ENCODE measurements at regions not wholly inside any gene's neighbourhood (a gene's known extent, or its start where the extent isn't known, plus 50 kb on each side); places are given as distances from the start of the nearest gene placed in this dataset.

DNA sequence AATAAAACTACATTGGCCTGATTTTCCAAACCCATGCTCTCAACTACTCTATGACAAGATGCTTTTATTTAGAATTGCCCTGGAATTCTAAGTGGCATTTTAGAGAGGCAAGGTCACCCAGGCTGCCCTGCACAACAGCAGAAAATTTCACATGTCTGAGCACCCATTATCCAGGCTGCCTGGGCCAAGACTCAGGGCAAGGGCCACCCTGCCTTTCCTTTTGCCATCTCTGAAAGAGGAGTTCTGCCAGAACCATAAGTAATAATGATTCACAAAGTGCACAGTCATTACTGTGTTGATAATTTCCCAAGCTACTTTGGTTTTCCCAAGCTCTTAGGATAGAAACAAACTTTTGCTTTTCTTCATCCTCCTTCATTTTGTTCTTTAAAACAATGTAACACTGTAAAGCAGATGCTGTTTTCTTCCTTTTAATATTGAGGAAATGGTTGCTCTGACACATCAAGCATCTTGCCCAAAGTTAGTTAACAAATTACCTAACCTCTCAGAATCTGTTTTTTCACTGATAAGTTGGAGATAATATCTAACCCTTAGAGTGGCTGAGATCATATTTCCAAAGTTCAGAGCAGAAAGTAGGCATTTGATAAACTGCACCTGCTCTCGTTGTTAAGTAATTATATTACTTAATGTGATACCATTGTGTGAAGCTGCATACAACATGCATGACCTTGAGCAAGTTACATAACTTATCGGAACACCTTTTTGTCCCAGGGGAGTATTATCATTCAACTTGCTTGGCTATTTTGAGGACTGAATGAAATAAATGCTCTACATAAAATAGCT is 325.6 kb downstream of the PRELID2 start:
- no peaks in the 10 kb centered on the region for H3K27me3 ChIP-seq (ENCODE audit: control insufficient read depth, insufficient read depth, low read length)
- H3K27ac ChIP-seq (ENCODE audit: low read depth, low read length) = no peak overlapping the region
- no peak overlapping the region for H3K9ac ChIP-seq (ENCODE audit: low read depth, low read length)
- no peaks in the 10 kb centered on the region for H3K4me1 ChIP-seq (ENCODE audit: control insufficient read depth, insufficient read depth, low read length)
- no peak overlapping the region for H3K4me3 ChIP-seq (ENCODE audit: low read depth, low read length)
- no peaks in the 10 kb centered on the region for H3K9me3 ChIP-seq (ENCODE audit: control insufficient read depth, insufficient read depth, low read length)
- H3K36me3 ChIP-seq (ENCODE audit: control insufficient read depth, insufficient read depth, low read length) = no peaks in the 10 kb centered on the region

DNA sequence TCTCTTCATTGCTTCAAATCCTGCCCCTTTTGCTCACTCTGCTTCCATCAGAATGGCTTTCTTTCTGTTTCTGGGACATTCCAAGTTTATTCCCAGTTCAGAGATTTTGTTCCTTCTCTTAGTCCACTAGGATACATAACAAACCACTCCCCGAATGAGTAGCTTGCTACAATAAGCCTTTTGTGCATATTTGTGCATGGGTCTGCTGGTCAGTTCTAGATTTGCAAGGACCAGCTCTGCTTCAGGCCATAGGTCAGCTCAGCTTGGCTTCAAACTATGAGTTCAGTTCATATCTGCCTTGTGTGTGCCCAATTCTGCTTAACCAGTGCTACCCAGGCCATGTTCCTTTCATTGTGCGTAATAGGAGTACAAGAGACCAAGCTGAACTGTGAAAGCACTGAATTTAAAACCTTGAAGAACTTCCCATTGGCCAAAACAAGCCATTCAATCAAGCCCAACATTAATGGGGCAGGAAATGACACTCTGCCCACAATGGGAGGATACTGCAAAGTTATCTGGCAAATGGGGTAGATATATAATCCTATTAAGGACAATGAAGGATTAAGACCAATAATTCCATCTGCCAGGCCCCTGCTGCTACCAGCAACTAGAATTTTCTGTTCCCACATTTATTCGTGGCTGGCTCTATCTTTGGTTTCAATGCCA is 328.8 kb downstream of the PRELID2 start:
- Histone ChIP-seq H3K27ac (ENCODE audit: low read depth, low read length) (no peak overlapping the region), H3K9ac (ENCODE audit: low read depth, low read length) (no peak overlapping the region), H3K4me3 (ENCODE audit: low read depth, low read length) (no peak overlapping the region), H3K36me3 (ENCODE audit: control insufficient read depth, insufficient read depth, low read length) (no peaks in the 10 kb centered on the region), H3K27me3 (ENCODE audit: control insufficient read depth, insufficient read depth, low read length) (no peaks in the 10 kb centered on the region), H3K4me1 (ENCODE audit: control insufficient read depth, insufficient read depth, low read length) (no peaks in the 10 kb centered on the region), H3K9me3 (ENCODE audit: control insufficient read depth, insufficient read depth, low read length) (no peaks in the 10 kb centered on the region)

DNA sequence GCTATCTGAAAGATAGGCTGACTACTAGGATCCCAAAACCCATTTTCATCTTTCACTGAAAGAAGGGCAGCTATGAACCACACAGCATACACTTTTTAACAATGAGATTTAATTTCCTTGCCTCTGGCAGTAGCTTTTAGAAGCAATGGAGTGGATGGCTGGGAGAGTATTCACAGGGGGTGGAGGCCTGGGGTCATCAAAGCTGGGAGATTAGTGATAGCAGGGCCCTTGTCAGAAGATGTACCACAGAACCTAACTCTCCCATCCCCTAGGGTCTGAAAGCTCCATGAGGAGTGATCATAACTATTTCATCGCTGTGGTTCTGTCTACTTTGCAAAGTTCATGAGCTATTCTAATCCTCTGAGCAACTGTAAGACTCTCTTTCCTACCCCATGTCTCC is 332.2 kb downstream of the PRELID2 start:
- H3K4me1 ChIP-seq (ENCODE audit: control insufficient read depth, insufficient read depth, low read length) = 0 out of 2 replicates have a peak, but pooled peaks cover 4% of the 10 kb centered on the region
- H3K27ac ChIP-seq (ENCODE audit: low read depth, low read length) = no peak overlapping the region

DNA sequence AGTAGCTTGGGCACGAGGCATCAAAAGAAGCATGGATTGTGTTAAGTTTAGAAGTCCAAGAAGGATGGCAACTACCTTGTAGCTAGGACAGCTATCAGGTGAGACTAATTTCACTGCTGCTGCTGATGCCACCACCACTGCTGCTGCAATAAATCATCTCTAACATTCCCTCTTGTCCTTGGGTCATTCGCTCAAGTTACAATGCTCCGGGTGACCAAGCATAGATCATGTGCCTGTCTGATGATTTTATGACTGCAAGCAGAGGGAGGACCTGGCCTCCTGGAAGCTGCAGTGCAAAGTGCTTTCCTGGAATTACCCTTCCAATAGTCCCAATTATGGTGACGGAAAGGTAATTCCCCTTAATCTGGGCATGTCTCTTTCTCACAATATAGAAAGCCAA is 334.4 kb downstream of the PRELID2 start:
- Histone ChIP-seq H3K4me3 (ENCODE audit: low read depth, low read length) (no peak overlapping the region), H3K9ac (ENCODE audit: low read depth, low read length) (no peak overlapping the region), H3K36me3 (ENCODE audit: control insufficient read depth, insufficient read depth, low read length) (no peaks in the 10 kb centered on the region), H3K27ac (ENCODE audit: low read depth, low read length) (no peak overlapping the region), H3K27me3 (ENCODE audit: control insufficient read depth, insufficient read depth, low read length) (no peaks in the 10 kb centered on the region), H3K9me3 (ENCODE audit: control insufficient read depth, insufficient read depth, low read length) (no peaks in the 10 kb centered on the region), H3K4me1 (ENCODE audit: control insufficient read depth, insufficient read depth, low read length) (0 out of 2 replicates have a peak, but pooled peaks cover 4% of the 10 kb centered on the region)

More for the DNA sequence above, 332.2 kb downstream of the PRELID2 start:
- Histone ChIP-seq H3K9ac (ENCODE audit: low read depth, low read length) (no peak overlapping the region), H3K9me3 (ENCODE audit: control insufficient read depth, insufficient read depth, low read length) (no peaks in the 10 kb centered on the region), H3K27me3 (ENCODE audit: control insufficient read depth, insufficient read depth, low read length) (no peaks in the 10 kb centered on the region), H3K36me3 (ENCODE audit: control insufficient read depth, insufficient read depth, low read length) (no peaks in the 10 kb centered on the region), H3K4me3 (ENCODE audit: low read depth, low read length) (no peak overlapping the region)

DNA sequence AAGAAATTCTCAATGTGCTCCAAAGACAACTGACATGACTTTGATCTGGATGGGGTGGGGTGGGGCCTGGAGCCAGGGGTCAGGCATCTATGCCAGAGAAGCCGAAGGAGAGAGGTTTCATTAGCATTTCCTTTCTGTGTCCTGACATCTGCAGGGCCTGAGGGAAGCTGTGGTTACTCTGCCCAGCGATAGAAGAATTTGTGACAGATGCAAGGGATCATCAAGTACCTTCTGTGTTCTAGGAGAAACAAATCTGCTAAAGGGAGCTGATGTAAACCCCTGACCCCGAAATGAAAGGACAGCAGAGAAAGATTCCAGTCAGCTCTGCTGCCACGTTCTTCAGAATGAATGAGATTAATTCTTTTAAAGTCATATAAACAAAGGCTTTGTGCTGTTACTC is 335.7 kb downstream of the PRELID2 start:
- H3K4me1 ChIP-seq (ENCODE audit: control insufficient read depth, insufficient read depth, low read length) = 0 out of 2 replicates have a peak, but pooled peaks cover 4% of the 10 kb centered on the region
- H3K9me3 ChIP-seq (ENCODE audit: control insufficient read depth, insufficient read depth, low read length) = no peaks in the 10 kb centered on the region
- no peak overlapping the region for H3K27ac ChIP-seq (ENCODE audit: low read depth, low read length)
- no peaks in the 10 kb centered on the region for H3K27me3 ChIP-seq (ENCODE audit: control insufficient read depth, insufficient read depth, low read length)
- no peaks in the 10 kb centered on the region for H3K36me3 ChIP-seq (ENCODE audit: control insufficient read depth, insufficient read depth, low read length)
- H3K9ac ChIP-seq (ENCODE audit: low read depth, low read length) = no peak overlapping the region
- H3K4me3 ChIP-seq (ENCODE audit: low read depth, low read length) = no peak overlapping the region

DNA sequence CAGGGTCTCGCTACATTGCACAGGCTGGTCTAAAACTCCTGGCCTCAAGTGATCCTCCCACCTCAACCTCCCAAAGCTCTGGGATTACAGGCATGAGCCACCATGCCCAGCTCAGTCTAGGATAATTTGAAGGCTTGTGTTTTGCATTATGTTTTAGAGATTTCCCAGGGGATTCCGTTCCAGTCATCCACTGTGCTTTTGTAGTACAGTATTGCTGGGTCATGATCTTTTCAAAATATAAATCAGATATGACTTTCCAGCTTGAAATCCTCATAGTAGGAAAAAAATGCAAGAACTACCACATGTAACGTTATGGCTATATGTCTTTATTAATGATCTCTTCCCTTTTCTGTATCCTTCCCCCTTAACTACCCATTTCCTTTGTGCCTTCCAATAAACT is 338.1 kb downstream of the PRELID2 start:
- Histone ChIP-seq H3K9ac (ENCODE audit: low read depth, low read length) (no peak overlapping the region), H3K36me3 (ENCODE audit: control insufficient read depth, insufficient read depth, low read length) (no peaks in the 10 kb centered on the region), H3K4me1 (ENCODE audit: control insufficient read depth, insufficient read depth, low read length) (0 out of 2 replicates have a peak, but pooled peaks cover 4% of the 10 kb centered on the region), H3K27me3 (ENCODE audit: control insufficient read depth, insufficient read depth, low read length) (no peaks in the 10 kb centered on the region), H3K9me3 (ENCODE audit: control insufficient read depth, insufficient read depth, low read length) (no peaks in the 10 kb centered on the region), H3K27ac (ENCODE audit: low read depth, low read length) (no peak overlapping the region), H3K4me3 (ENCODE audit: low read depth, low read length) (no peak overlapping the region)

DNA sequence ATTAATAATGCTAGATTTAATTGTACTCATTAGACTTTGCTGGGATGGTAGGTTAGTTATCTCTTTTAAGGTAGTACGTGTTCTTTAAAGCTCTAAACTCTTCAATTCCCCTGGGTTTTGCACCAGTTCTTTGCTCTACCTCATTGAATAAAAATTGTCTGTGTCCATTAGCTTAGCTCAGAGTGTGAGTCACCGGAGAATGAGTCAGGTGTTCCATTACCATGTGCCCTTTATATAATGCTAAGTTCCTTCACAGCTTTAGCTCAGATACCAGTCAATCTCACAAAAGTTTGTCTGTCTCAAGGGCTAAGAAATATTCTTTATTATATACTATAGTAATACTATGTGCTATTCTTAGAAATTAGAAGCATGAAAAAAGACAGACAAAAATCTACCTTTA is 339.4 kb downstream of the PRELID2 start:
- Histone ChIP-seq H3K4me3 (ENCODE audit: low read depth, low read length) (no peak overlapping the region), H3K9me3 (ENCODE audit: control insufficient read depth, insufficient read depth, low read length) (no peaks in the 10 kb centered on the region), H3K27ac (ENCODE audit: low read depth, low read length) (no peak overlapping the region), H3K36me3 (ENCODE audit: control insufficient read depth, insufficient read depth, low read length) (no peaks in the 10 kb centered on the region), H3K27me3 (ENCODE audit: control insufficient read depth, insufficient read depth, low read length) (no peaks in the 10 kb centered on the region), H3K9ac (ENCODE audit: low read depth, low read length) (no peak overlapping the region), H3K4me1 (ENCODE audit: control insufficient read depth, insufficient read depth, low read length) (0 out of 2 replicates have a peak, but pooled peaks cover 4% of the 10 kb centered on the region)

DNA sequence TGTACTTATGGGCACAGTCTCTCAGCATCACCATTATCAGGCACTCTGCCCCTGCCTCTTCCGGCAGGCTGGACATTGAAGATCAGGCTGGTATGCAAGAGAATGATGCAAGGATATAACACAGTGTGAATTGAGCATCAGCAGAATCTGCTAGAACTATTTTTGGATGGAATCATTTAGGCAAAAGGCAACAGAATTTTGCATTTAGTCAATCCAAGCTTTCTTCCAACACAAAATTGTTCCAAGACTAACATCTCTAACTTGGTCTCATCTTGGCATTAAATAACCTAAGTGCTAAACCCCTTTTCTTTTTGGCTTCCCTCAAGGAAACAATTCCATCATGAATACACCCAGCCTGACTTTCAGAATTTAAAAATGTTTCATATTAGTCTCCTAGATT is 339.9 kb downstream of the PRELID2 start:
- Histone ChIP-seq H3K36me3 (ENCODE audit: control insufficient read depth, insufficient read depth, low read length) (no peaks in the 10 kb centered on the region), H3K9me3 (ENCODE audit: control insufficient read depth, insufficient read depth, low read length) (no peaks in the 10 kb centered on the region), H3K4me3 (ENCODE audit: low read depth, low read length) (no peak overlapping the region), H3K4me1 (ENCODE audit: control insufficient read depth, insufficient read depth, low read length) (0 out of 2 replicates have a peak, but pooled peaks cover 4% of the 10 kb centered on the region), H3K27ac (ENCODE audit: low read depth, low read length) (no peak overlapping the region), H3K27me3 (ENCODE audit: control insufficient read depth, insufficient read depth, low read length) (no peaks in the 10 kb centered on the region), H3K9ac (ENCODE audit: low read depth, low read length) (no peak overlapping the region)

DNA sequence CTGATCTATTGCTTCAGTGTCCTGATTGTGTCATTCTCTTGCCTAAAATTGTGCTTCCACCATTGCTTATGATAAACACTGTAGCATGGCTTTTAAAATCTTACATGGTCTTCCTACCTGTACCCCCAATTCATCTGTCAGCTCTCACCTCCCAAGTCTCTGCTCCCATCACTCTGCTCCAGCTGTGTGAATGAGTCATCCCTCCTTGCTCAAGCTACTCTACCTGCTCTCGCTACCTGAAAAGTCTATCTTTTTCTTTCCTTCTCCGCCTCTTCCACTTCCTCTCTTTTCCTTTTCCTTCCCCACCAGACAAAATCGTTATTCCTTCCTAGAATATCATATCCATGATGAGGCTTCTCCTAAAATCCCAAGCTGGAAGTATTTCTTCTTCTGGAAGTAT is 341.7 kb downstream of the PRELID2 start:
- H3K9me3 ChIP-seq (ENCODE audit: control insufficient read depth, insufficient read depth, low read length) = no peaks in the 10 kb centered on the region
- H3K27ac ChIP-seq (ENCODE audit: low read depth, low read length) = no peak overlapping the region
- no peaks in the 10 kb centered on the region for H3K4me1 ChIP-seq (ENCODE audit: control insufficient read depth, insufficient read depth, low read length)
- H3K9ac ChIP-seq (ENCODE audit: low read depth, low read length) = no peak overlapping the region
- no peak overlapping the region for H3K4me3 ChIP-seq (ENCODE audit: low read depth, low read length)
- no peaks in the 10 kb centered on the region for H3K36me3 ChIP-seq (ENCODE audit: control insufficient read depth, insufficient read depth, low read length)
- H3K27me3 ChIP-seq (ENCODE audit: control insufficient read depth, insufficient read depth, low read length) = no peaks in the 10 kb centered on the region

DNA sequence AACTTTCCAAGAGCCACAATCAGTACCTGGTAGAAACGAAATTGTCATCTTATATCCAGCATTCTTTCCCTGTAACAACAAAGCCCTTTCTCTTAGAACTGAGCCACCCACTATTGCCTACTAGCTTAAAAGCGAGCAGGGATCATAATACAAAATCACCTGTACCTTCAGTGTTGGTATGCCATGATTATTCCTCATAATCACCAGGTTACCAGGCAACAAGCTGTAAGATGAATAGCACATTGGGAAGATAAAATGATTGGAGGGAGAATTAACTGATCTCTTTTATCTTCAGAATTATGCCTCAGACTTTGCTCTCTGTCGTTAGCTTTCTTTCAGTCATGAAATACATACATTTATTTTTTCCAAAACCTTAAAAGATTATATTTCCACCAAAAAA is 345.6 kb downstream of the PRELID2 start:
- H3K9ac ChIP-seq (ENCODE audit: low read depth, low read length) = no peak overlapping the region
- no peaks in the 10 kb centered on the region for H3K4me1 ChIP-seq (ENCODE audit: control insufficient read depth, insufficient read depth, low read length)
- no peaks in the 10 kb centered on the region for H3K9me3 ChIP-seq (ENCODE audit: control insufficient read depth, insufficient read depth, low read length)
- no peak overlapping the region for H3K27ac ChIP-seq (ENCODE audit: low read depth, low read length)
- no peaks in the 10 kb centered on the region for H3K36me3 ChIP-seq (ENCODE audit: control insufficient read depth, insufficient read depth, low read length)
- H3K27me3 ChIP-seq (ENCODE audit: control insufficient read depth, insufficient read depth, low read length) = no peaks in the 10 kb centered on the region
- H3K4me3 ChIP-seq (ENCODE audit: low read depth, low read length) = no peak overlapping the region

DNA sequence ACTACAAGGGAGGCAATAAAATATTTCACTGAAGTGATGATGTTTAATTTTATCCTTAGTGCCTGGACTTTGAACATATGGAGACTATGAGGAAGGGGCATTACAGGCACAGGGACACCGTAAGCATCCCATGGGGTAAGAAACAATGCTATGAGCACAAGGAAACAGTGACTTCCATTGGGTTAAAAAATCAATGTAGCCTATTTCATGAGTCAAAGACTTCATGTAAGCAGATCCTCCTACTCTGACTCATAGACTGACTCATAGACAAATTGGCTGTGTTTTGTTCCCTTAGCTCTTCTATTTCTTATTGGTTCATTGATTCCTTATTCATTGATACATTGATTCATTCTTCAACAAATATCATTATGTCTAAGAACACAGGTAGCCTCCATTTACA is 351.0 kb downstream of the PRELID2 start:
- H3K27me3 ChIP-seq (ENCODE audit: control insufficient read depth, insufficient read depth, low read length) = no peaks in the 10 kb centered on the region
- no peak overlapping the region for H3K9ac ChIP-seq (ENCODE audit: low read depth, low read length)
- H3K4me1 ChIP-seq (ENCODE audit: control insufficient read depth, insufficient read depth, low read length) = no peaks in the 10 kb centered on the region; the same call in 1 of the 2 replicates
- H3K27ac ChIP-seq (ENCODE audit: low read depth, low read length) = no peak overlapping the region
- no peaks in the 10 kb centered on the region for H3K9me3 ChIP-seq (ENCODE audit: control insufficient read depth, insufficient read depth, low read length)
- no peak overlapping the region for H3K4me3 ChIP-seq (ENCODE audit: low read depth, low read length)
- H3K36me3 ChIP-seq (ENCODE audit: control insufficient read depth, insufficient read depth, low read length) = no peaks in the 10 kb centered on the region

Measured in HUES48 (cell line).